ENCODE measurements at regions not wholly inside any gene's neighbourhood (a gene's known extent, or its start where the extent isn't known, plus 50 kb on each side); places are given as distances from the start of the nearest gene placed in this dataset.

GRCh38 chr1:19559641-19560040 is 74.3 kb upstream of the CAPZB start:
- Histone ChIP-seq H3K36me3 (ENCODE audit: insufficient read depth, low read length) (no peaks in the 10 kb centered on the region), H4K20me1 (ENCODE audit: insufficient read depth, low read length) (no peaks in the 10 kb centered on the region), H3K4me1 (ENCODE audit: insufficient read depth, low read length) (peaks cover 15% of the 10 kb centered on the region), H3K9me3 (ENCODE audit: insufficient read depth, low read depth, low read length) (no peaks in the 10 kb centered on the region), H2AFZ (ENCODE audit: low read depth, low read length) (no peak overlapping the region), H3K4me2 (ENCODE audit: low read length) (peak overlapping the region; percentile 39), H3K9ac (ENCODE audit: low read length) (peak overlapping the region; percentile 42), H3K27me3 (ENCODE audit: insufficient read depth, low read length) (no peaks in the 10 kb centered on the region), H3K4me3 (ENCODE audit: insufficient read depth, low read depth, low read length) (no peak overlapping the region), H3K27ac (ENCODE audit: low read depth, low read length) (peak overlapping the region; percentile 57), H3K79me2 (ENCODE audit: insufficient read depth, low read length) (no peaks in the 10 kb centered on the region)
- Mint-ChIP-seq H3K27ac (ENCODE audit: unreplicated experiment) (peak overlapping the region; percentile 88), H3K27me3 (ENCODE audit: low read depth, unreplicated experiment) (peaks cover 5% of the 10 kb centered on the region), H3K9me3 (ENCODE audit: unreplicated experiment) (no peaks in the 10 kb centered on the region), H3K36me3 (ENCODE audit: low read depth, unreplicated experiment) (peaks cover 1% of the 10 kb centered on the region), H3K4me3 (ENCODE audit: unreplicated experiment) (no peak overlapping the region), H3K4me1 (ENCODE audit: low read depth, unreplicated experiment) (peaks cover 6% of the 10 kb centered on the region)
- TF ChIP-seq EZH2 (IDR thresholded peaks at IDR 0.05; ENCODE audit: insufficient read depth, low read length), result no peak
- no peak for TF ChIP-seq CTCF (IDR thresholded peaks at IDR 0.05; ENCODE audit: insufficient read depth, low read depth, low read length)
- peak; percentile 92 for DNase-seq (ENCODE audit: low read depth)
- FAIRE-seq, result peak; percentile 62

- H4K20me1 ChIP-seq (ENCODE audit: insufficient read depth, low read length), result no peaks in the 10 kb centered on the region
- H3K79me2 ChIP-seq (ENCODE audit: insufficient read depth, low read length), result no peaks in the 10 kb centered on the region
- TF ChIP-seq EZH2 (IDR thresholded peaks at IDR 0.05; ENCODE audit: insufficient read depth, low read length) (no peak), CTCF (IDR thresholded peaks at IDR 0.05; ENCODE audit: insufficient read depth, low read depth, low read length) (no peak)
- H3K36me3 Mint-ChIP-seq (ENCODE audit: low read depth, unreplicated experiment), result no peaks in the 10 kb centered on the region
- no peaks in the 10 kb centered on the region for H3K9me3 ChIP-seq (ENCODE audit: insufficient read depth, low read depth, low read length)
- peaks cover 3% of the 10 kb centered on the region for H3K27me3 Mint-ChIP-seq (ENCODE audit: low read depth, unreplicated experiment)
- FAIRE-seq (no peak), DNase-seq (ENCODE audit: low read depth) (no peak)
- H3K27ac ChIP-seq (ENCODE audit: low read depth, low read length), result no peak overlapping the region
- peak overlapping the region; percentile 26 for H3K27ac Mint-ChIP-seq (ENCODE audit: unreplicated experiment)
- H3K36me3 ChIP-seq (ENCODE audit: insufficient read depth, low read length), result no peaks in the 10 kb centered on the region
- peaks cover 7% of the 10 kb centered on the region for H3K9me3 Mint-ChIP-seq (ENCODE audit: unreplicated experiment)
- peak overlapping the region; percentile 29 for H3K4me2 ChIP-seq (ENCODE audit: low read length)
- no peak overlapping the region for H3K4me3 Mint-ChIP-seq (ENCODE audit: unreplicated experiment)
- peaks cover 5% of the 10 kb centered on the region for H3K4me1 ChIP-seq (ENCODE audit: insufficient read depth, low read length)
- H3K4me1 Mint-ChIP-seq (ENCODE audit: low read depth, unreplicated experiment), result peaks cover 6% of the 10 kb centered on the region
- H2AFZ ChIP-seq (ENCODE audit: low read depth, low read length), result peak overlapping the region; percentile 11
- no peaks in the 10 kb centered on the region for H3K27me3 ChIP-seq (ENCODE audit: insufficient read depth, low read length)
- H3K9ac ChIP-seq (ENCODE audit: low read length), result no peak overlapping the region
- H3K4me3 ChIP-seq (ENCODE audit: insufficient read depth, low read depth, low read length), result no peak overlapping the region
Observed at GRCh38 chr1:19557609-19558051, 72.3 kb upstream of the CAPZB start.

- peaks cover 5% of the 10 kb centered on the region for H3K27me3 Mint-ChIP-seq (ENCODE audit: low read depth, unreplicated experiment)
- Histone ChIP-seq H3K9me3 (ENCODE audit: insufficient read depth, low read depth, low read length) (no peaks in the 10 kb centered on the region), H3K79me2 (ENCODE audit: insufficient read depth, low read length) (no peaks in the 10 kb centered on the region), H2AFZ (ENCODE audit: low read depth, low read length) (no peak overlapping the region), H3K36me3 (ENCODE audit: insufficient read depth, low read length) (no peaks in the 10 kb centered on the region), H3K4me2 (ENCODE audit: low read length) (no peak overlapping the region), H3K4me3 (ENCODE audit: insufficient read depth, low read depth, low read length) (no peak overlapping the region), H3K9ac (ENCODE audit: low read length) (no peak overlapping the region), H3K27ac (ENCODE audit: low read depth, low read length) (no peak overlapping the region), H3K4me1 (ENCODE audit: insufficient read depth, low read length) (no peaks in the 10 kb centered on the region), H4K20me1 (ENCODE audit: insufficient read depth, low read length) (no peaks in the 10 kb centered on the region), H3K27me3 (ENCODE audit: insufficient read depth, low read length) (no peaks in the 10 kb centered on the region)
- no peak for FAIRE-seq
- no peaks in the 10 kb centered on the region for H3K36me3 Mint-ChIP-seq (ENCODE audit: low read depth, unreplicated experiment)
- TF ChIP-seq EZH2 (IDR thresholded peaks at IDR 0.05; ENCODE audit: insufficient read depth, low read length) (no peak), CTCF (IDR thresholded peaks at IDR 0.05; ENCODE audit: insufficient read depth, low read depth, low read length) (no peak)
- no peak for DNase-seq (ENCODE audit: low read depth)
- peaks cover 20% of the 10 kb centered on the region for H3K9me3 Mint-ChIP-seq (ENCODE audit: unreplicated experiment)
- H3K4me3 Mint-ChIP-seq (ENCODE audit: unreplicated experiment), result no peak overlapping the region
- peaks cover 4% of the 10 kb centered on the region for H3K4me1 Mint-ChIP-seq (ENCODE audit: low read depth, unreplicated experiment)
- H3K27ac Mint-ChIP-seq (ENCODE audit: unreplicated experiment), result no peak overlapping the region
Observed at GRCh38 chr1:19554090-19554489, 68.8 kb upstream of the CAPZB start.
